ENCODE measurements at regions not wholly inside any gene's neighbourhood (a gene's known extent, or its start where the extent isn't known, plus 50 kb on each side); places are given as distances from the start of the nearest gene placed in this dataset.

DNA sequence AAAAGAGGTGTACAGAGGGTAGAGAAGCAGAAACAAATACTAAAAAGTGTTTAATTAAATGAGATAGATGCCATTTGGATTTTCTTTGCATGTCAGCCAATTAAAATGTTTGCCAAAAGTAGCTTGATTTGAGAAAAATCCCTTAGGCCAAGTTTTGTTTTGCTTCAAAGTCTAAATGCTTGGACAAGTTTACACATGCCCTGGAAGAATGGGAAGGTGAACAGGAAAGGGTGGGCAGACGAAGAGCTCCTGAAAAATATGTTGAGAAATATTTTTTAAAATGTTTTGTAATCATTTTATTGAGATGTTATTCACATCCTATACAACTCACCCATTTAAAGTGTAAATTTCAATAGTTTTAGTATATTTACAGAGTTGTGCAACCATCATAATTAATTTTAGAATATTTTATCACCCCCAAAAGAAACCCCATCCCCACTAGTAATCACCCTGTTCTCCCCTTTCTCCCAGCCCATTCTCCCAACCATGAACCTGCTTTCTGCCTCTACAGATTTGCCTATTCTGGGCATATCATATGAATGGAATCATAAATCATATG is 98.5 kb upstream of the ANK3 start:
- TF ChIP-seq, protein P1, sequence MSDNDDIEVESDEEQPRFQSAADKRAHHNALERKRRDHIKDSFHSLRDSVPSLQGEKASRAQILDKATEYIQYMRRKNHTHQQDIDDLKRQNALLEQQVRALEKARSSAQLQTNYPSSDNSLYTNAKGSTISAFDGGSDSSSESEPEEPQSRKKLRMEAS (IDR thresholded peaks at IDR 0.05; ENCODE audit: low read depth, low read length), result no peak
- no peak for TF ChIP-seq POLR2A (IDR thresholded peaks at IDR 0.05; ENCODE audit: extremely low read depth, insufficient read length)
- TF ChIP-seq, protein P2, sequence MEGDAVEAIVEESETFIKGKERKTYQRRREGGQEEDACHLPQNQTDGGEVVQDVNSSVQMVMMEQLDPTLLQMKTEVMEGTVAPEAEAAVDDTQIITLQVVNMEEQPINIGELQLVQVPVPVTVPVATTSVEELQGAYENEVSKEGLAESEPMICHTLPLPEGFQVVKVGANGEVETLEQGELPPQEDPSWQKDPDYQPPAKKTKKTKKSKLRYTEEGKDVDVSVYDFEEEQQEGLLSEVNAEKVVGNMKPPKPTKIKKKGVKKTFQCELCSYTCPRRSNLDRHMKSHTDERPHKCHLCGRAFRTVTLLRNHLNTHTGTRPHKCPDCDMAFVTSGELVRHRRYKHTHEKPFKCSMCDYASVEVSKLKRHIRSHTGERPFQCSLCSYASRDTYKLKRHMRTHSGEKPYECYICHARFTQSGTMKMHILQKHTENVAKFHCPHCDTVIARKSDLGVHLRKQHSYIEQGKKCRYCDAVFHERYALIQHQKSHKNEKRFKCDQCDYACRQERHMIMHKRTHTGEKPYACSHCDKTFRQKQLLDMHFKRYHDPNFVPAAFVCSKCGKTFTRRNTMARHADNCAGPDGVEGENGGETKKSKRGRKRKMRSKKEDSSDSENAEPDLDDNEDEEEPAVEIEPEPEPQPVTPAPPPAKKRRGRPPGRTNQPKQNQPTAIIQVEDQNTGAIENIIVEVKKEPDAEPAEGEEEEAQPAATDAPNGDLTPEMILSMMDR (IDR thresholded peaks at IDR 0.05; ENCODE audit: low read depth, low read length), result no peak

All from NB4 (cell line).